ENCODE measurements at regions not wholly inside any gene's neighbourhood (a gene's known extent, or its start where the extent isn't known, plus 50 kb on each side); places are given as distances from the start of the nearest gene placed in this dataset.

- POLR2A ChIA-PET, result no interaction called here
- no peak for ATAC-seq
These were observed 1037.3 kb upstream of the ACO1 start for GRCh38 chr9:31347082-31347617.

More at GRCh38 chr9:31347082-31347617, 1037.3 kb upstream of the ACO1 start:
- CTCF ChIA-PET (ENCODE audit: low intra/inter-chr PET ratio, low total read pairs), result no interaction called here
- Histone ChIP-seq H4K20me1 (ENCODE audit: insufficient read depth, low read length) (no peaks in the 10 kb centered on the region), H2AFZ (ENCODE audit: low read length) (peak overlapping the region; percentile 69), H3K27me3 (ENCODE audit: control insufficient read depth in 1 of 2, insufficient read depth in 2 of 2, low read length in 2 of 2) (no peaks in the 10 kb centered on the region), H3K27ac (ENCODE audit: extremely low read length, insufficient read depth, low read length) (no peak overlapping the region), H3K9me3 (ENCODE audit: low read length) (no peaks in the 10 kb centered on the region), H3K4me3 (replicated peaks in 1 of 3; ENCODE audit: insufficient read depth in 1 of 3, low read depth in 2 of 3, low read length in 3 of 3) (peak overlapping the region in 1 of 3 experiments; percentile 41; a peak in 2 of 6 replicates), H3K4me1 (ENCODE audit: insufficient read depth, low read length) (no peaks in the 10 kb centered on the region), H3K79me2 (ENCODE audit: insufficient read depth, low read length) (no peaks in the 10 kb centered on the region), H3K9ac (ENCODE audit: insufficient read depth, low read depth, low read length) (no peak overlapping the region), H3K4me2 (ENCODE audit: low read depth, low read length) (peak overlapping the region; percentile 47), H3K36me3 (replicated peaks in 1 of 2; ENCODE audit: control insufficient read depth in 1 of 2, insufficient read depth in 2 of 2, low read length in 2 of 2) (no peaks in the 10 kb centered on the region)
- intact Hi-C loops (cut with micrococcal nuclease; ENCODE audit: unreplicated experiment), result no loop called here
- no TSS peak for BruUV-seq (replicated peaks)
- DNase-seq (ENCODE audit: low spot score) (no peak), FAIRE-seq (no peak)
- TF ChIP-seq HOXA7 (CRISPR knock-in tag; IDR thresholded peaks at IDR 0.05) (no peak), ZNF362 (CRISPR knock-in tag; IDR thresholded peaks at IDR 0.05; ENCODE audit: borderline replicate concordance) (no peak), TARDBP (CRISPR knock-in tag; IDR thresholded peaks at IDR 0.05) (no peak), ZNF432 (CRISPR knock-in tag; IDR thresholded peaks at IDR 0.05; ENCODE audit: borderline replicate concordance) (no peak), ZNF639 (CRISPR knock-in tag; conservative IDR thresholded peaks at IDR 0.05) (no peak), HCFC1 (IDR thresholded peaks at IDR 0.05; ENCODE audit: low read depth, low read length) (no peak), ZNF513 (CRISPR knock-in tag; conservative IDR thresholded peaks at IDR 0.05) (no peak), ZNF335 (CRISPR knock-in tag; IDR thresholded peaks at IDR 0.05) (no peak), EEA1 (CRISPR knock-in tag; IDR thresholded peaks at IDR 0.05; ENCODE audit: borderline replicate concordance) (no peak), TCF7L2 (IDR thresholded peaks at IDR 0.05; ENCODE audit: low read depth, low read length) (no peak), HIC2 (CRISPR knock-in tag; IDR thresholded peaks at IDR 0.05; ENCODE audit: low read depth) (no peak), IKZF4 (CRISPR knock-in tag; IDR thresholded peaks at IDR 0.05; ENCODE audit: borderline replicate concordance, low read depth, not compliant biosample characterization) (no peak)
- in situ Hi-C loops (cut with HindIII; ENCODE audit: extremely low pct_ligation_motif_present, low pct_unique_long_range_greater_than_20kb), result no loop called here
- 1% methylated on average over 6 of the region's 6 CpGs for WGBS (ENCODE audit: low lambda C conversion rate)
